ENCODE measurements at regions not wholly inside any gene's neighbourhood (a gene's known extent, or its start where the extent isn't known, plus 50 kb on each side); places are given as distances from the start of the nearest gene placed in this dataset.

DNA sequence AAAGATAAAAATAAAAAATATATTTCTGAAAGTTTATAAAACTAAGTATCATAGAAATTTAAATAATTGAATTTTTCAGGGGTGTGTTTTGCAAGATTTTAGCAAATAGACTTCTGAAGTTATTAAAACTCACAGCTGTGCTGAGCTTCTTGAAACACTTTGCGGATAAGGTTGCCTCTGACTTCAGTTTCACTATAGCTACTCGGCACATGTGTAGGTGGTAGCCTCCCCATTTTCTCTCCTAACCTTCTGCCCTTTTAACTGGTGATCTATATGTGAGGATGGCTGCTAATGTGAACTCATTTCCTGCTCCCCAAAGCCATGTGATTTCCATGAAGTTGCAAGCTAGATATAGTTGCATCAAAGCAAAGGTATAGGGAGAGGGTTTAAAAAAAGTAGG lies 129.3 kb upstream of the STMND1 start:
- TF ChIP-seq, protein P1, sequence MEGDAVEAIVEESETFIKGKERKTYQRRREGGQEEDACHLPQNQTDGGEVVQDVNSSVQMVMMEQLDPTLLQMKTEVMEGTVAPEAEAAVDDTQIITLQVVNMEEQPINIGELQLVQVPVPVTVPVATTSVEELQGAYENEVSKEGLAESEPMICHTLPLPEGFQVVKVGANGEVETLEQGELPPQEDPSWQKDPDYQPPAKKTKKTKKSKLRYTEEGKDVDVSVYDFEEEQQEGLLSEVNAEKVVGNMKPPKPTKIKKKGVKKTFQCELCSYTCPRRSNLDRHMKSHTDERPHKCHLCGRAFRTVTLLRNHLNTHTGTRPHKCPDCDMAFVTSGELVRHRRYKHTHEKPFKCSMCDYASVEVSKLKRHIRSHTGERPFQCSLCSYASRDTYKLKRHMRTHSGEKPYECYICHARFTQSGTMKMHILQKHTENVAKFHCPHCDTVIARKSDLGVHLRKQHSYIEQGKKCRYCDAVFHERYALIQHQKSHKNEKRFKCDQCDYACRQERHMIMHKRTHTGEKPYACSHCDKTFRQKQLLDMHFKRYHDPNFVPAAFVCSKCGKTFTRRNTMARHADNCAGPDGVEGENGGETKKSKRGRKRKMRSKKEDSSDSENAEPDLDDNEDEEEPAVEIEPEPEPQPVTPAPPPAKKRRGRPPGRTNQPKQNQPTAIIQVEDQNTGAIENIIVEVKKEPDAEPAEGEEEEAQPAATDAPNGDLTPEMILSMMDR (IDR thresholded peaks at IDR 0.05) = no peak
- TF ChIP-seq POLR2AphosphoS5 (IDR thresholded peaks at IDR 0.05) (no peak), POLR2A (IDR thresholded peaks at IDR 0.05) (no peak)

Measured in prostate gland (tissue), 2 donors.